HepG2 (cell line): ENCODE measurements at regions not wholly inside any gene's neighbourhood (a gene's known extent, or its start where the extent isn't known, plus 50 kb on each side); places are given as distances from the start of the nearest gene placed in this dataset.
A peak's percentile ranks its signal among the peaks of the same experiment; 100 is the strongest.

Source experiments
- ATAC-seq: fragments of 200-7000 bp; cut with Tn5 transposase; 3 replicates; pipeline ENCODE4 v1.9.1; 2020; ENCODE audit warnings: mild to moderate bottlenecking, moderate library complexity
- BruUV-seq: library from RNA; stranded (reverse); fragments of 400-500 nt; replicated peaks from 2 replicates; lab custom pipeline; 2021; lab: Mats Ljungman, UMichigan
- CTCF ChIA-PET: fragments of 300-600 bp; formaldehyde crosslinking; extraction: SDS; loops from one replicate; lab custom pipeline; 2021; ENCODE audit warnings: low total read pairs, inconsistent platforms, low intra/inter-chr PET ratio; lab: Yijun Ruan, JAX
- POLR2A ChIA-PET: fragments of 350-600 bp; sonication (Branson Sonifier 250); formaldehyde crosslinking; loops from one replicate; lab custom pipeline; 2020; ENCODE audit warnings: antibody characterized with exemption, inconsistent platforms; lab: Yijun Ruan, JAX
- DNase-seq: peaks from one replicate; pipeline ENCODE4 v3.0.0-alpha.2; 2015; ENCODE audit warnings: low spot score
- FAIRE-seq: peaks from 3 replicates; lab custom pipeline; 2011; peaks lifted over from hg19 to GRCh38; lab: Jason Lieb, UNC
- H2AFZ ChIP-seq: one replicate; pipeline ENCODE4 v1.6.1; 2011; ENCODE audit warnings: low read length, inconsistent platforms
- H3K27ac ChIP-seq: fragments of 300-600 bp; 3 replicates; pipeline ENCODE4 v1.8.0; 2011; ENCODE audit warnings: mixed run types, mild to moderate bottlenecking, mixed read lengths, low read length, inconsistent platforms; ENCODE audit not compliant: insufficient read depth; ENCODE audit errors: extremely low read length
- H3K27me3 ChIP-seq, 2 experiments: fragments of 200-600 bp in 1 of 2; 2 replicates in 1 of 2; 3 replicates in 1 of 2; pipeline versions ENCODE4 v1.6.0 to v1.8.0; 2011; ENCODE audit warnings: low read length in 2 of 2, mild to moderate bottlenecking in 2 of 2, moderate library complexity in 2 of 2, inconsistent platforms in 1 of 2; ENCODE audit not compliant: insufficient read depth in 2 of 2, control insufficient read depth in 1 of 2
- H3K36me3 ChIP-seq, 2 experiments: fragments of 200-600 bp in 1 of 2; replicated peaks in 1 of 2; 2 replicates in 1 of 2; 3 replicates in 1 of 2; pipeline versions ENCODE4 v1.5.1 to v1.8.0; 2011; ENCODE audit warnings: low read length in 2 of 2, inconsistent platforms in 1 of 2; ENCODE audit not compliant: insufficient read depth in 2 of 2, control insufficient read depth in 1 of 2
- H3K4me1 ChIP-seq: 2 replicates; pipeline ENCODE4 v1.5.1; 2012; ENCODE audit warnings: low read length, inconsistent platforms; ENCODE audit not compliant: insufficient read depth
- H3K4me2 ChIP-seq: 2 replicates; pipeline ENCODE4 v1.6.0; 2011; ENCODE audit warnings: low read depth, low read length, inconsistent platforms
- H3K4me3 ChIP-seq, 3 experiments: fragments of 200-600 bp in 1 of 3; sonication (generic), shearing (Covaris generic) in 1 of 3; replicated peaks in 1 of 3; 2 replicates each; pipeline ENCODE4 v1.5.1; 2011 to 2016; ENCODE audit warnings: low read length in 3 of 3, inconsistent platforms in 2 of 3, low read depth in 2 of 3, mild to moderate bottlenecking in 2 of 3, control low read depth in 1 of 3, mixed read lengths in 1 of 3; ENCODE audit not compliant: insufficient read depth in 1 of 3
- H3K79me2 ChIP-seq: one replicate; pipeline ENCODE4 v1.6.1; 2011; ENCODE audit warnings: low read length, inconsistent platforms; ENCODE audit not compliant: insufficient read depth
- H3K9ac ChIP-seq: 2 replicates; pipeline ENCODE4 v1.6.0; 2011; ENCODE audit warnings: mild to moderate bottlenecking, low read depth, low read length, inconsistent platforms; ENCODE audit not compliant: insufficient read depth
- H3K9me3 ChIP-seq: 2 replicates; pipeline ENCODE4 v1.5.1; 2012; ENCODE audit warnings: mild to moderate bottlenecking, low read length
- H4K20me1 ChIP-seq: 2 replicates; pipeline ENCODE4 v1.6.0; 2011; ENCODE audit warnings: inconsistent platforms, mild to moderate bottlenecking, low read length, moderate library complexity; ENCODE audit not compliant: insufficient read depth
- BRF2 ChIP-seq: sonication (generic); formaldehyde crosslinking; IDR thresholded peaks from 2 replicates; pipeline ENCODE4 v1.8.1; 2022; ENCODE audit warnings: mild to moderate bottlenecking, missing genetic modification reagents
- HBP1 ChIP-seq: IDR thresholded peaks from 2 replicates; pipeline ENCODE4 v1.6.1; 2016; ENCODE audit warnings: low read depth, control low read depth
- RBM39 ChIP-seq: fragments of 200-400 bp; formaldehyde crosslinking; IDR thresholded peaks from one replicate; pipeline ENCODE4 v1.6.1; 2018; ENCODE audit warnings: antibody characterized with exemption, mild to moderate bottlenecking, low read depth, low read length; ENCODE audit not compliant: poor library complexity, severe bottlenecking
- REST ChIP-seq, 2 experiments: IDR thresholded peaks; 2 replicates each; pipeline ENCODE4 v1.6.1; 2011 to 2012; ENCODE audit warnings: low read length in 2 of 2, borderline replicate concordance in 1 of 2, low read depth in 1 of 2, mild to moderate bottlenecking in 1 of 2, moderate library complexity in 1 of 2
- SALL1 ChIP-seq: sonication (generic); formaldehyde crosslinking; IDR thresholded peaks from 2 replicates; pipeline ENCODE4 v1.8.0; 2022; ENCODE audit warnings: mild to moderate bottlenecking, missing genetic modification reagents
- THAP8 ChIP-seq: sonication (generic); formaldehyde crosslinking; IDR thresholded peaks from 2 replicates; pipeline ENCODE4 v1.5.1; 2020; ENCODE audit warnings: missing genetic modification reagents, mild to moderate bottlenecking, borderline replicate concordance
- TRIM22 ChIP-seq: fragments of 450-650 bp; IDR thresholded peaks from 2 replicates; pipeline ENCODE4 v1.6.1; 2017
- ZNF446 ChIP-seq: sonication (generic); formaldehyde crosslinking; IDR thresholded peaks from 2 replicates; pipeline ENCODE4 v1.5.0; 2020; ENCODE audit warnings: mild to moderate bottlenecking, missing genetic modification reagents
- ZNF484 ChIP-seq: sonication (generic); formaldehyde crosslinking; IDR thresholded peaks from 2 replicates; pipeline ENCODE4 v1.5.1; 2020; ENCODE audit warnings: mild to moderate bottlenecking, low read depth, missing genetic modification reagents, borderline replicate concordance
- WGBS: methylation state at CpG from one replicate; pipeline ENCODE4 v1.1.6; 2017; ENCODE audit warnings: low lambda C conversion rate; 5-methylcytosine and 5-hydroxymethylcytosine counted together
- in situ Hi-C: cut with HindIII; loops from 2 replicates; pipeline ENCODE4 v1.10.0; 2017; ENCODE audit warnings: low pct_unique_long_range_greater_than_20kb; ENCODE audit not compliant: extremely low pct_ligation_motif_present
- intact Hi-C: fragments of 100-400 bp; cut with micrococcal nuclease; formaldehyde crosslinking; loops from one replicate; pipeline ENCODE4 v1.10.0; 2022; ENCODE audit not compliant: unreplicated experiment

- intact Hi-C loops, result no loop called here
- no peak for DNase-seq
- FAIRE-seq, result no peak
- no peaks in the 10 kb centered on the region for H3K79me2 ChIP-seq
- H3K4me1 ChIP-seq, result no peaks in the 10 kb centered on the region
- ChIA-PET CTCF (no interaction called here), POLR2A (no interaction called here)
- no peak overlapping the region for H3K9ac ChIP-seq
- no peak overlapping the region for H2AFZ ChIP-seq
- TF ChIP-seq REST (IDR thresholded peaks at IDR 0.05; ENCODE audit: borderline replicate concordance in 1 of 2, low read depth in 1 of 2, low read length in 2 of 2), result peak in 1 of 2 experiments; percentile 20; a peak in 1 of 4 replicates
- no peak for TF ChIP-seq THAP8 (CRISPR knock-in tag)
- TF ChIP-seq BRF2 (CRISPR knock-in tag), result no peak
- TF ChIP-seq SALL1, result no peak
- TF ChIP-seq ZNF484 (CRISPR knock-in tag), result no peak
- no peak for TF ChIP-seq HBP1 (CRISPR knock-in tag)
- TF ChIP-seq TRIM22, result no peak
- TF ChIP-seq RBM39, result no peak
- no peak for TF ChIP-seq ZNF446 (CRISPR knock-in tag)
- no peaks in the 10 kb centered on the region for H3K36me3 ChIP-seq
- H3K9me3 ChIP-seq, result no peaks in the 10 kb centered on the region
- no peak for ATAC-seq
- BruUV-seq, result no TSS peak
- H3K4me3 ChIP-seq, result no peak overlapping the region
- H4K20me1 ChIP-seq, result no peaks in the 10 kb centered on the region
- no peak overlapping the region for H3K4me2 ChIP-seq
- in situ Hi-C loops, result no loop called here
- 23% methylated on average over 3 of the region's 3 CpGs for WGBS
- H3K27ac ChIP-seq, result no peak overlapping the region
- no peaks in the 10 kb centered on the region for H3K27me3 ChIP-seq
Measured at GRCh38 chr3:132843349-132843748, 121.1 kb upstream of the NPHP3 start.
